ENCODE measurements at regions not wholly inside any gene's neighbourhood (a gene's known extent, or its start where the extent isn't known, plus 50 kb on each side); places are given as distances from the start of the nearest gene placed in this dataset.
"Not testable (repeated sequence)": the region's sequence is repeated elsewhere in the genome, so short reads cannot be mapped to it uniquely, and the experiment has no call there.

DNA sequence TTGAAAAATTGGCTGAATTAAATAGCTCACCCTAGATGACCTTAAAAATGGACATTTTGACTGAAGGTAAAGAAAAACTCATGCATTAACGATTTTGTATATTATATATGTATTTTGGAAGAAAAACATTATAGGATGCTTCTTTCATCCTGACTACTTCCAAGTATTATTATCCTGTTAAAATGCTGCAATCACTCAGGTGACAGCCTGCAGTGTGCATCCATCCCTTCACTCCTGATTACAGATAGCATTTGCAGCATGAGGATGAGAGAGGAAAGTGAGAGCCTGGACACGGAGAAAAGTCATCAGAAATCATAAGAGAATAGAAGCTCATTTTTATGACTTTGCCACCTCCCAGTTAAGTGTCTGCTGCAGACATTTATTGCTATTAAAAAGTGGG, 1055.6 kb downstream of the PCDH17 start:
- no peak for DNase-seq (ENCODE audit: low read depth, low spot score)
- no CpG with 5 or more reads among the region's 2 CpGs for WGBS (ENCODE audit: insufficient coverage, insufficient read length)

DNA sequence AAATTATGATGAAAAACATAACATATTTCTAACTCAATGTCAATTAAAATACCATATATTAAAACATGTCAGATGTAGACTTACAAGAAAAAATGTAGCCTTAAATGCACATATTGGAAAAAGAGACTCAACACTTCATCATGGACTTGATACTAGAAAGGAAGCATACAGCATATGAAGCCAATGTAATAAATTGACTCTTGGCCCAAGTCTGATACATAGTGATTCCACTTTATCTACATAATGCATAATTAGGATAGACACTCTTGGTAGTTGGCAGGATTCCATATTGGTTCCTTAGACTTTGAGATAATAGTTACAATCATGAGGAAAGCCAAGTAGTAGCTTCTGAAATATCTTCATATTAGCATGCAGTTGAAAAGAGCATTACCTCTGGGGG, 1067.0 kb downstream of the PCDH17 start:
- Histone ChIP-seq H3K36me3 (ENCODE audit: control insufficient read depth, insufficient read depth, low read length) (no peaks in the 10 kb centered on the region), H3K27ac (ENCODE audit: low read length) (no peak overlapping the region), H3K9me3 (ENCODE audit: control insufficient read depth, insufficient read depth, low read length) (no peaks in the 10 kb centered on the region), H3K4me1 (ENCODE audit: control insufficient read depth, insufficient read depth, low read length) (no peaks in the 10 kb centered on the region), H3K4me3 (ENCODE audit: low read length) (no peak overlapping the region), H3K27me3 (ENCODE audit: control insufficient read depth, insufficient read depth, low read length) (no peaks in the 10 kb centered on the region)
- DNase-seq (ENCODE audit: low read depth, low spot score): no peak

More for the DNA sequence above, 1055.6 kb downstream of the PCDH17 start:
- Histone ChIP-seq H3K36me3 (ENCODE audit: control insufficient read depth, insufficient read depth, low read length) (no peaks in the 10 kb centered on the region), H3K9me3 (ENCODE audit: control insufficient read depth, insufficient read depth, low read length) (no peaks in the 10 kb centered on the region), H3K4me1 (ENCODE audit: control insufficient read depth, insufficient read depth, low read length) (no peaks in the 10 kb centered on the region), H3K27me3 (ENCODE audit: control insufficient read depth, insufficient read depth, low read length) (no peaks in the 10 kb centered on the region), H3K4me3 (ENCODE audit: low read length) (no peak overlapping the region), H3K27ac (ENCODE audit: low read length) (no peak overlapping the region)

DNA sequence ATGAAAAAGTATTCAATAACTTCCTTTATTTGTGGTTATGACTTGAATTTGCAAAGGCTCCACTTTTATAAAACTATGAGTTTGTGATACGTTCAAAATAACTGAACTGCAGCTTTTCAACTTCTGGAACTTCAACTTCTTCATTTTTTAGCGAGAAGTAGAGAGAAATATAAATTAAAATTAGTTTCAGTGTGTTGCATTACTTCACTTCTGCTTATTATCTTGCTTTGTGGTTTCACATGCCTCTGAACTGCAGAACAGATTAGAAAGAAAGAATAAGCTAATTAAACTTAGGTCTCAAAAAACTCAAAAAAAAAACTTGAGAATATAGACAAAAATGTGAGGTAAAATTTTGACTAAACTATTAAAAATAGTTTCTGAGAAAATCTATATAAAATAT, 1073.4 kb downstream of the PCDH17 start:
- Histone ChIP-seq H3K27me3 (ENCODE audit: control insufficient read depth, insufficient read depth, low read length) (no peaks in the 10 kb centered on the region), H3K4me3 (ENCODE audit: low read length) (no peak overlapping the region), H3K9me3 (ENCODE audit: control insufficient read depth, insufficient read depth, low read length) (no peaks in the 10 kb centered on the region), H3K36me3 (ENCODE audit: control insufficient read depth, insufficient read depth, low read length) (no peaks in the 10 kb centered on the region), H3K27ac (ENCODE audit: low read length) (no peak overlapping the region), H3K4me1 (ENCODE audit: control insufficient read depth, insufficient read depth, low read length) (no peaks in the 10 kb centered on the region)
- DNase-seq (ENCODE audit: low read depth, low spot score): no peak
- no CpG with 5 or more reads among the region's 2 CpGs for WGBS (ENCODE audit: insufficient coverage, insufficient read length)

DNA sequence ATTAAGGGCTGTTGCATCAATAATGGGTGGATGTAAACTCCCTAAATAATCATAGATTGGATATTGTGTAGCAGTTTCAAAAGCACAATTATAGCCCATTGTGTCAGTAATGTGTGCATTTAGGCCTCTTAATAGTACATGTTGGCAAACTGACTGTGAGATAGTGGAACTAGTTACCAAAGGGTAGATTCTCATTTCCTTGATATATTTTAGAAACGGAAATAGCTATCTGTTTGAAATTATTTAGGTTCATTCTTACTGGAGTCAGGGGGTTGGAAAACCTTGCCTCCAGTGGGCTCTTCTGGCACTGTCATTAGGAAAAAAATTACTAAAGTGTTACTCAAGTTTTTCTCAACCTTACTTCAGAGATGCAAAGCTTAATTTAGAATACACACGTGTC, 1074.9 kb downstream of the PCDH17 start:
- no peak for DNase-seq (ENCODE audit: low read depth, low spot score)
- no peaks in the 10 kb centered on the region for H3K27me3 ChIP-seq (ENCODE audit: control insufficient read depth, insufficient read depth, low read length)
- no peaks in the 10 kb centered on the region for H3K9me3 ChIP-seq (ENCODE audit: control insufficient read depth, insufficient read depth, low read length)
- WGBS (ENCODE audit: insufficient coverage, insufficient read length): no CpG with 5 or more reads among the region's 2 CpGs
- no peaks in the 10 kb centered on the region for H3K36me3 ChIP-seq (ENCODE audit: control insufficient read depth, insufficient read depth, low read length)
- H3K27ac ChIP-seq (ENCODE audit: low read length): no peak overlapping the region
- no peak overlapping the region for H3K4me3 ChIP-seq (ENCODE audit: low read length)
- H3K4me1 ChIP-seq (ENCODE audit: control insufficient read depth, insufficient read depth, low read length): no peaks in the 10 kb centered on the region

DNA sequence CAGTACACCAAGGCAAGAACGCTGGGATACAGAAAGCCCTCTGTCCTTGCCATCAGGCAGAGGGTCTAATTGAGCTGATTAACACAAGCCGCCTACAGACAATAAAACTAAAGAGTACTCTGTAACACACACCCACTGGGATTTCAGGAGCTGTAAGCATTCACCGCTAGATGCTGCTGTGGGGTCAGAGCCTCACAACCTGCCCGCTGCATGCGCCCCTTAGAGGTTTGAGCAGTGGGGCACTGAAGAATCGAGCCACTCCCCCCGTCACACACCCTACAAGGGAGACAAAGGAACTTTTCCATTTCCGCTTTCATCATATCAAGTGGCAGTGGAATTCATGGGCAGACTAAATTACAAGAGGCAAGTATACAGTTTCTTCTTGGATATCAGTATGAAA, 1080.6 kb downstream of the PCDH17 start:
- peak; percentile 22 for DNase-seq (ENCODE audit: low read depth, low spot score)

DNA sequence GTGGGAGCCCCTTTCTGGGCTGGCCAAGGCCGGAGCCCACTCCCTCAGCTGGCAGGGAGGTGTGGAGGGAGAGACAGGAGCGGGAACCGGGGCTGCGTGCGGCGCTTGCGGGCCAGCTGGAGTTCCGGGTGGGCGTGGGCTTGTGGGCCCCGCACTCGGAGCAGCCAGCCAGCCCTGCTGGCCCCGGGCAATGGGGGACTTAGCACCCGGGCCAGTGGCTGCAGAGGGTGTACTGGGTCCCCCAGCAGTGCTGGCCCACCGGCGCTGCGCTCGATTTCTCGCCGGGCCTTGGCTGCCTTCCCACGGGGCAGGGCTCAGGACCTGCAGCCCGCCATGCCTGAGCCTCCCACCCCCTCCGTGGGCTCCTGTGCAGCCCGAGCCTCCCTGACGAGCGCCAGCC, 1082.5 kb downstream of the PCDH17 start:
- H3K4me1 ChIP-seq (ENCODE audit: control insufficient read depth, insufficient read depth, low read length); H3K36me3 ChIP-seq (ENCODE audit: control insufficient read depth, insufficient read depth, low read length); H3K27ac ChIP-seq (ENCODE audit: low read length); DNase-seq (ENCODE audit: low read depth, low spot score); H3K27me3 ChIP-seq (ENCODE audit: control insufficient read depth, insufficient read depth, low read length); H3K4me3 ChIP-seq (ENCODE audit: low read length); H3K9me3 ChIP-seq (ENCODE audit: control insufficient read depth, insufficient read depth, low read length): not testable (repeated sequence)
- WGBS (ENCODE audit: insufficient coverage, insufficient read length): no CpG with 5 or more reads among the region's 25 CpGs

More for the DNA sequence above, 1080.6 kb downstream of the PCDH17 start:
- Histone ChIP-seq H3K27me3 (ENCODE audit: control insufficient read depth, insufficient read depth, low read length) (no peaks in the 10 kb centered on the region), H3K9me3 (ENCODE audit: control insufficient read depth, insufficient read depth, low read length) (no peaks in the 10 kb centered on the region), H3K4me1 (ENCODE audit: control insufficient read depth, insufficient read depth, low read length) (no peaks in the 10 kb centered on the region), H3K36me3 (ENCODE audit: control insufficient read depth, insufficient read depth, low read length) (no peaks in the 10 kb centered on the region), H3K27ac (ENCODE audit: low read length) (no peak overlapping the region), H3K4me3 (ENCODE audit: low read length) (no peak overlapping the region)
- WGBS (ENCODE audit: insufficient coverage, insufficient read length): no CpG with 5 or more reads among the region's 8 CpGs

DNA sequence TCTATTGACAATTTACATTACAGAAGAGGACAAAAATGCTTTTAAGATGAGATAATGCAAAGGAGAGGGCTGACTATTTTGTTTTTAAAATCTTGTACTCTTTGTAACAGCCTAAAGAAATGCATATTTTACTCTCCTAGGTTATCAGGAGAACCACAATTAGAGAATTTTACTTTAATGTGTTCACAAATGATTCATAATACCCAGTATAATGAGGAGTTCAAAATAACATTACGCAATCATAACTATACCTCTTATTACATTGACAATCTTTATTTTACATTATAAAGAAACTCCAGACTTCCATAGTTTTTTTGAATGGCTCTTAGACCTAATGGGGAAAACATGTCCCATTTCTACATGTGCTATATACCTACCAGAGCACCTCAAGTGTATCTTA, 1089.7 kb downstream of the PCDH17 start:
- Histone ChIP-seq H3K4me3 (ENCODE audit: low read length) (no peak overlapping the region), H3K27me3 (ENCODE audit: control insufficient read depth, insufficient read depth, low read length) (no peaks in the 10 kb centered on the region), H3K4me1 (ENCODE audit: control insufficient read depth, insufficient read depth, low read length) (no peaks in the 10 kb centered on the region), H3K9me3 (ENCODE audit: control insufficient read depth, insufficient read depth, low read length) (no peaks in the 10 kb centered on the region), H3K27ac (ENCODE audit: low read length) (no peak overlapping the region), H3K36me3 (ENCODE audit: control insufficient read depth, insufficient read depth, low read length) (no peaks in the 10 kb centered on the region)
- DNase-seq (ENCODE audit: low read depth, low spot score): no peak
- WGBS (ENCODE audit: insufficient coverage, insufficient read length): 100% methylated on average over 1 of the region's 1 CpG

DNA sequence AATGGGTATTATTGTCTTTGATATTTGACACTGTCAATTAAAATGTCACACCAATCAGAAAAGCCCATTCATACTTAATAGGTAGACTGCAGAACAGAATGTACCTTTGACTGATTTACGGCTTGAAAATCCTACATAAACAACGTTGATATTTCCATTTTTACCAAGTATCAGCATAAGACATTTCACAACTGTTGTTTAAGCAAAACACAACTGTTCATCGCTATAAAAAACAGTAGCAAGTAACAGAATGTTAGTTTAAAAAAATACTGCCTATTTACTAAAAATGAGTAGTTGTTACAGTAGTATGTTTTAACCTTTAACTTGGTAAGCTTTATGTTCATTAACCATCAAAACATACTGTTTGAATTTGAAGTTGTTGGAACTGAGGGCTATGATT, 1096.6 kb downstream of the PCDH17 start:
- H3K27me3 ChIP-seq (ENCODE audit: control insufficient read depth, insufficient read depth, low read length): no peaks in the 10 kb centered on the region
- DNase-seq (ENCODE audit: low read depth, low spot score): no peak
- H3K27ac ChIP-seq (ENCODE audit: low read length): no peak overlapping the region
- WGBS (ENCODE audit: insufficient coverage, insufficient read length): no CpG with 5 or more reads among the region's 3 CpGs
- H3K9me3 ChIP-seq (ENCODE audit: control insufficient read depth, insufficient read depth, low read length): no peaks in the 10 kb centered on the region
- H3K4me1 ChIP-seq (ENCODE audit: control insufficient read depth, insufficient read depth, low read length): peaks cover 1% of the 10 kb centered on the region; the same call in 1 of the 2 replicates
- no peaks in the 10 kb centered on the region for H3K36me3 ChIP-seq (ENCODE audit: control insufficient read depth, insufficient read depth, low read length)
- no peak overlapping the region for H3K4me3 ChIP-seq (ENCODE audit: low read length)

DNA sequence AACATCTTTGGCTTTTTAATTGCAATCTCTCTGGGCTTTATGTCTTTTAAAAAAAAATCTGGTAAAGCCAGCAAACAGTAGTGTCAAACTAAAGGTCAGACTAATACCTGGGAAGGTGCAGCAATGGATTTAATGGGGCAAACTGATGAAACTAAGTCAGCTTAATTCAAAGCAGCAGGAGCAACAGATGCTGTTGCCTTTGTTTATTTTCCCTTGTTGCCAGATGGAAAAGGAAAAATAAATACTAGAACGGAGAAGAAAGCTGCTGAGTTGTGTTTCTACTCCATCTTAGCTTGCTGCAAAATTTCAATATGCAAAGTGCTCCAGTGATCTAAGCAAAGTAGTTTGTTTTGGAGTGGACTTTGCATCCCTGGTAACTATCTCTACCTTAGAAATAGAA, 1097.8 kb downstream of the PCDH17 start:
- no peaks in the 10 kb centered on the region for H3K36me3 ChIP-seq (ENCODE audit: control insufficient read depth, insufficient read depth, low read length)

DNA sequence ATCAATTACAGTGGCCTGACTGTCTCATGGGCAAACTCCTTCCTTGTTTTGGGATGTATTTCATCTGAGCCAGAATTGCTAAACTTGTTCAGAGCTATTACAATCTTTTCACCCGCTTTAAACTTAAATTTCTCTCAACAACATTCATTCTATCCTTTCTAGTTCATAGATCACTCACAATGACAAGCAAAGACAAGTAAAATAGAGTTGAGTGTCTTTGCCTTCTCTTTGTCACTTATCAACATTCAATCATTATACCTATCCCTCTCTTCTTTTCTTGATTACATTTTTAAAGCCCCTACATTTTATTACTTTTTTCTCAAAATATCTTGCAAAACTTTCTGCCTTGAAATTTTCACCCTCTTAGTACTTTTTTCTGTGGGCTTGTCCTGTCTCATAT, 1113.1 kb downstream of the PCDH17 start:
- Histone ChIP-seq H3K9me3 (ENCODE audit: control insufficient read depth, insufficient read depth, low read length) (no peaks in the 10 kb centered on the region), H3K27ac (ENCODE audit: low read length) (no peak overlapping the region), H3K27me3 (ENCODE audit: control insufficient read depth, insufficient read depth, low read length) (no peaks in the 10 kb centered on the region), H3K4me1 (ENCODE audit: control insufficient read depth, insufficient read depth, low read length) (no peaks in the 10 kb centered on the region), H3K36me3 (ENCODE audit: control insufficient read depth, insufficient read depth, low read length) (no peaks in the 10 kb centered on the region), H3K4me3 (ENCODE audit: low read length) (no peak overlapping the region)
- DNase-seq (ENCODE audit: low read depth, low spot score): no peak
- WGBS (ENCODE audit: insufficient coverage, insufficient read length): 100% methylated on average over 1 of the region's 1 CpG

More for the DNA sequence above, 1097.8 kb downstream of the PCDH17 start:
- H3K27ac ChIP-seq (ENCODE audit: low read length): no peak overlapping the region
- no peaks in the 10 kb centered on the region for H3K9me3 ChIP-seq (ENCODE audit: control insufficient read depth, insufficient read depth, low read length)
- no peak for DNase-seq (ENCODE audit: low read depth, low spot score)
- no CpG with 5 or more reads among the region's 1 CpG for WGBS (ENCODE audit: insufficient coverage, insufficient read length)
- peaks cover 1% of the 10 kb centered on the region; the same call in 1 of the 2 replicates for H3K4me1 ChIP-seq (ENCODE audit: control insufficient read depth, insufficient read depth, low read length)
- H3K27me3 ChIP-seq (ENCODE audit: control insufficient read depth, insufficient read depth, low read length): no peaks in the 10 kb centered on the region
- no peak overlapping the region for H3K4me3 ChIP-seq (ENCODE audit: low read length)

DNA sequence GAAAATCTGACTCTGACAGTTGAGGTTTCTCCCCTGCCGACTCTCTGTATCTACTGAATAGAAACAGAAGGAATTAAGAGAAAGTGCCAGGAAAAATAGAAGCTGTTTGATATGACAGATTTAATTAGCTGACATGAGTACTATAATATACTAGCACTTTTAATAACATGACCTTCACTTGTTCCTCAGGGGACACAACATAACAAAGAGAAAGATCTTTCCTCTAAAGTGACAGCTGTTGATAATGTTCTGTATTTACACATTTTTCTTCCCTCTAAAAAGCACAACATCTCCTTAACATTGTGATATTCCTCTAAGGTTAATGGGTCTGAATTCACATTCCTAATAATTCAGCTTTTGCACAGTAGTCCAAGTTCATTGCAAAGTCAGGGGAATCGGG, 1136.0 kb downstream of the PCDH17 start:
- H3K27me3 ChIP-seq (ENCODE audit: control insufficient read depth, insufficient read depth, low read length): no peaks in the 10 kb centered on the region; the same call in 1 of the 2 replicates
- no peaks in the 10 kb centered on the region for H3K36me3 ChIP-seq (ENCODE audit: control insufficient read depth, insufficient read depth, low read length)
- no peak for DNase-seq (ENCODE audit: low read depth, low spot score)
- H3K27ac ChIP-seq (ENCODE audit: low read length): no peak overlapping the region
- H3K4me3 ChIP-seq (ENCODE audit: low read length): no peak overlapping the region
- H3K4me1 ChIP-seq (ENCODE audit: control insufficient read depth, insufficient read depth, low read length): no peaks in the 10 kb centered on the region
- WGBS (ENCODE audit: insufficient coverage, insufficient read length): no CpG with 5 or more reads among the region's 2 CpGs
- H3K9me3 ChIP-seq (ENCODE audit: control insufficient read depth, insufficient read depth, low read length): no peaks in the 10 kb centered on the region
